HepG2 (cell line): ENCODE measurements at regions not wholly inside any gene's neighbourhood (a gene's known extent, or its start where the extent isn't known, plus 50 kb on each side); places are given as distances from the start of the nearest gene placed in this dataset.

Experiments
- ATAC-seq: fragments of 200-7000 bp; cut with Tn5 transposase; 3 replicates; pipeline ENCODE4 v1.9.1; 2020; ENCODE audit warnings: mild to moderate bottlenecking, moderate library complexity
- BruUV-seq: library from RNA; stranded (reverse); fragments of 400-500 nt; replicated peaks from 2 replicates; lab custom pipeline; 2021; lab: Mats Ljungman, UMichigan
- CTCF ChIA-PET: fragments of 300-600 bp; formaldehyde crosslinking; extraction: SDS; loops from one replicate; lab custom pipeline; 2021; ENCODE audit warnings: low total read pairs, inconsistent platforms, low intra/inter-chr PET ratio; lab: Yijun Ruan, JAX
- POLR2A ChIA-PET: fragments of 350-600 bp; sonication (Branson Sonifier 250); formaldehyde crosslinking; loops from one replicate; lab custom pipeline; 2020; ENCODE audit warnings: antibody characterized with exemption, inconsistent platforms; lab: Yijun Ruan, JAX
- DNase-seq: peaks from one replicate; pipeline ENCODE4 v3.0.0-alpha.2; 2015; ENCODE audit warnings: low spot score
- FAIRE-seq: peaks from 3 replicates; lab custom pipeline; 2011; peaks lifted over from hg19 to GRCh38; lab: Jason Lieb, UNC
- H2AFZ ChIP-seq: one replicate; pipeline ENCODE4 v1.6.1; 2011; ENCODE audit warnings: low read length, inconsistent platforms
- H3K27ac ChIP-seq: fragments of 300-600 bp; 3 replicates; pipeline ENCODE4 v1.8.0; 2011; ENCODE audit warnings: mixed run types, mild to moderate bottlenecking, mixed read lengths, low read length, inconsistent platforms; ENCODE audit not compliant: insufficient read depth; ENCODE audit errors: extremely low read length
- H3K27me3 ChIP-seq, 2 experiments: fragments of 200-600 bp in 1 of 2; 2 replicates in 1 of 2; 3 replicates in 1 of 2; pipeline versions ENCODE4 v1.6.0 to v1.8.0; 2011; ENCODE audit warnings: low read length in 2 of 2, mild to moderate bottlenecking in 2 of 2, moderate library complexity in 2 of 2, inconsistent platforms in 1 of 2; ENCODE audit not compliant: insufficient read depth in 2 of 2, control insufficient read depth in 1 of 2
- H3K36me3 ChIP-seq, 2 experiments: fragments of 200-600 bp in 1 of 2; replicated peaks in 1 of 2; 2 replicates in 1 of 2; 3 replicates in 1 of 2; pipeline versions ENCODE4 v1.5.1 to v1.8.0; 2011; ENCODE audit warnings: low read length in 2 of 2, inconsistent platforms in 1 of 2; ENCODE audit not compliant: insufficient read depth in 2 of 2, control insufficient read depth in 1 of 2
- H3K4me1 ChIP-seq: 2 replicates; pipeline ENCODE4 v1.5.1; 2012; ENCODE audit warnings: low read length, inconsistent platforms; ENCODE audit not compliant: insufficient read depth
- H3K4me2 ChIP-seq: 2 replicates; pipeline ENCODE4 v1.6.0; 2011; ENCODE audit warnings: low read depth, low read length, inconsistent platforms
- H3K4me3 ChIP-seq, 3 experiments: fragments of 200-600 bp in 1 of 3; sonication (generic), shearing (Covaris generic) in 1 of 3; replicated peaks in 1 of 3; 2 replicates each; pipeline ENCODE4 v1.5.1; 2011 to 2016; ENCODE audit warnings: low read length in 3 of 3, inconsistent platforms in 2 of 3, low read depth in 2 of 3, mild to moderate bottlenecking in 2 of 3, control low read depth in 1 of 3, mixed read lengths in 1 of 3; ENCODE audit not compliant: insufficient read depth in 1 of 3
- H3K79me2 ChIP-seq: one replicate; pipeline ENCODE4 v1.6.1; 2011; ENCODE audit warnings: low read length, inconsistent platforms; ENCODE audit not compliant: insufficient read depth
- H3K9ac ChIP-seq: 2 replicates; pipeline ENCODE4 v1.6.0; 2011; ENCODE audit warnings: mild to moderate bottlenecking, low read depth, low read length, inconsistent platforms; ENCODE audit not compliant: insufficient read depth
- H3K9me3 ChIP-seq: 2 replicates; pipeline ENCODE4 v1.5.1; 2012; ENCODE audit warnings: mild to moderate bottlenecking, low read length
- H4K20me1 ChIP-seq: 2 replicates; pipeline ENCODE4 v1.6.0; 2011; ENCODE audit warnings: inconsistent platforms, mild to moderate bottlenecking, low read length, moderate library complexity; ENCODE audit not compliant: insufficient read depth
- KAT2B ChIP-seq: fragments of 150-350 bp; IDR thresholded peaks from 2 replicates; pipeline ENCODE4 v1.6.1; 2014; ENCODE audit warnings: low read depth, low read length, borderline replicate concordance
- MAFK ChIP-seq, 2 experiments: IDR thresholded peaks in 1 of 2; conservative IDR thresholded peaks in 1 of 2; 2 replicates each; pipeline ENCODE4 v1.6.1; 2011; ENCODE audit warnings: improper control_type of control experiment in 2 of 2, low read length in 2 of 2
- NFE2L1 ChIP-seq: sonication (generic); formaldehyde crosslinking; IDR thresholded peaks from 2 replicates; pipeline ENCODE4 v1.4.0; 2020; ENCODE audit warnings: missing genetic modification reagents, mild to moderate bottlenecking, borderline replicate concordance
- NR2C2 ChIP-seq: sonication (generic); formaldehyde crosslinking; IDR thresholded peaks from 2 replicates; pipeline ENCODE4 v1.4.0; 2020; ENCODE audit warnings: missing genetic modification reagents, mild to moderate bottlenecking, moderate library complexity, borderline replicate concordance
- ONECUT2 ChIP-seq: sonication (generic); formaldehyde crosslinking; IDR thresholded peaks from 2 replicates; pipeline ENCODE4 v1.4.0; 2020; ENCODE audit warnings: missing genetic modification reagents
- SP2 ChIP-seq: sonication (generic); formaldehyde crosslinking; IDR thresholded peaks from 2 replicates; pipeline ENCODE4 v1.5.1; 2020; ENCODE audit warnings: mild to moderate bottlenecking, missing genetic modification reagents
- WIZ ChIP-seq: sonication (generic); formaldehyde crosslinking; IDR thresholded peaks from 2 replicates; pipeline ENCODE4 v1.5.1; 2020; ENCODE audit warnings: mild to moderate bottlenecking, missing genetic modification reagents
- ZNF138 ChIP-seq: sonication (generic); formaldehyde crosslinking; IDR thresholded peaks from 2 replicates; pipeline ENCODE4 v1.5.0; 2020; ENCODE audit warnings: mild to moderate bottlenecking, low read depth, missing genetic modification reagents
- ZNF253 ChIP-seq: sonication (generic); formaldehyde crosslinking; IDR thresholded peaks from 2 replicates; pipeline ENCODE4 v1.8.0; 2022; ENCODE audit warnings: mild to moderate bottlenecking, missing genetic modification reagents, borderline replicate concordance
- ZNF850 ChIP-seq: sonication (generic); formaldehyde crosslinking; conservative IDR thresholded peaks from 2 replicates; pipeline ENCODE4 v1.9.0; 2021; ENCODE audit warnings: mild to moderate bottlenecking, missing genetic modification reagents
- ZNF891 ChIP-seq: sonication (generic); formaldehyde crosslinking; IDR thresholded peaks from 2 replicates; pipeline ENCODE4 v1.5.0; 2020; ENCODE audit warnings: mild to moderate bottlenecking, missing genetic modification reagents
- WGBS: methylation state at CpG from one replicate; pipeline ENCODE4 v1.1.6; 2017; ENCODE audit warnings: low lambda C conversion rate; 5-methylcytosine and 5-hydroxymethylcytosine counted together
- in situ Hi-C: cut with HindIII; loops from 2 replicates; pipeline ENCODE4 v1.10.0; 2017; ENCODE audit warnings: low pct_unique_long_range_greater_than_20kb; ENCODE audit not compliant: extremely low pct_ligation_motif_present
- intact Hi-C: fragments of 100-400 bp; cut with micrococcal nuclease; formaldehyde crosslinking; loops from one replicate; pipeline ENCODE4 v1.10.0; 2022; ENCODE audit not compliant: unreplicated experiment
- TF ChIP-seq, protein P1 (sequence below): sonication (generic); formaldehyde crosslinking; IDR thresholded peaks from 2 replicates; pipeline ENCODE4 v1.5.0; 2020; ENCODE audit warnings: missing genetic modification reagents

DNA sequence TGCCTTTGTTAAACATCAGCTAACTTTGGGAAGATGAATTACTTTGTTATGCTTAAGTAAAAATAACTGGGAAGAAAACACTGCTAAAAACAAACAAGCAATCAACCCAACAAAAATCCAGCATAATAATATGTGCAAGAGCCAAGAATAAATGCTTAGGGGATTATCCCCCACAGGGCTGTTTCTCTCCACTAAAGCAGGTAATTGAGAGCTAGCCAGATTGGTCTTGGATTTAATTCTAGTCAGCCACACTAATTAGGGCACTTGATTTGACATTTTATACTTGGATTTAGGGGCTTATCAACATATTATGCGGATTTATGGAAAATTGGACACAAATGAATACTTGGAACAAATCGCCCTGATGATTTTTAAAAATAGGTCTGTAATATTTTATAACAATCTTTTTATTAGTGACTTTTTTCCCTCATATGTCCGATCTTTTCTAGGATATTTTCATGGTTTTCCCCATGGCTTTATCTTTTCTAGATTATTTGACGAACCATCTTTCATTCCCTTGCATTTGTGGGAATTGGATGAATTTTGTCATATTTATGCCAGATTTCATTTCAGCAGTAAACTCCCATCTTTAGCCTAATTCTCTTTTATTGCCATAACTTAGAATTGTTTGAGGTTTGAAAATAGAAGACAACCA lies 199.1 kb upstream of the NXPH2 start:
- POLR2A ChIA-PET = no interaction called here
- FAIRE-seq = no peak
- Histone ChIP-seq H3K4me1 (peaks cover 8% of the 10 kb centered on the region; the same call in 1 of the 2 replicates), H3K9me3 (peaks cover 15% of the 10 kb centered on the region; the same call in 1 of the 2 replicates), H3K36me3 (no peaks in the 10 kb centered on the region), H4K20me1 (no peaks in the 10 kb centered on the region), H3K4me2 (no peak overlapping the region), H3K79me2 (no peaks in the 10 kb centered on the region), H3K27me3 (no peaks in the 10 kb centered on the region), H3K27ac (no peak overlapping the region), H2AFZ (no peak overlapping the region), H3K9ac (no peak overlapping the region), H3K4me3 (no peak overlapping the region)
- TF ChIP-seq NR2C2 (CRISPR knock-in tag) (no peak), SP2 (no peak), MAFK (conservative IDR thresholded peaks at IDR 0.05 in 1 of 2, IDR thresholded peaks at IDR 0.05 in 1 of 2; ENCODE audit: low read length in 2 of 2) (no peak), NFE2L1 (no peak), ONECUT2 (CRISPR knock-in tag) (no peak), KAT2B (no peak), ZNF138 (CRISPR knock-in tag) (no peak), ZNF850 (CRISPR knock-in tag) (no peak), ZNF253 (CRISPR knock-in tag) (no peak), ZNF891 (no peak), WIZ (CRISPR knock-in tag) (no peak)
- TF ChIP-seq, protein P1, sequence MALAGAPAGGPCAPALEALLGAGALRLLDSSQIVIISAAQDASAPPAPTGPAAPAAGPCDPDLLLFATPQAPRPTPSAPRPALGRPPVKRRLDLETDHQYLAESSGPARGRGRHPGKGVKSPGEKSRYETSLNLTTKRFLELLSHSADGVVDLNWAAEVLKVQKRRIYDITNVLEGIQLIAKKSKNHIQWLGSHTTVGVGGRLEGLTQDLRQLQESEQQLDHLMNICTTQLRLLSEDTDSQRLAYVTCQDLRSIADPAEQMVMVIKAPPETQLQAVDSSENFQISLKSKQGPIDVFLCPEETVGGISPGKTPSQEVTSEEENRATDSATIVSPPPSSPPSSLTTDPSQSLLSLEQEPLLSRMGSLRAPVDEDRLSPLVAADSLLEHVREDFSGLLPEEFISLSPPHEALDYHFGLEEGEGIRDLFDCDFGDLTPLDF = no peak
- ATAC-seq = no peak
- WGBS = 20% methylated on average over 4 of the region's 4 CpGs
- no TSS peak for BruUV-seq
- in situ Hi-C loops (no loop called here), intact Hi-C loops (no loop called here)
- no peak for DNase-seq
- CTCF ChIA-PET = no interaction called here
